Karpas-422 (cell line): ENCODE measurements at regions not wholly inside any gene's neighbourhood (a gene's known extent, or its start where the extent isn't known, plus 50 kb on each side); places are given as distances from the start of the nearest gene placed in this dataset.

ENCODE experiments used
- DNase-seq: peaks from one replicate; pipeline ENCODE4 v3.0.0-alpha.2; 2015
- H2AFZ ChIP-seq: fragments of 200-600 bp; sonication (generic); 2 replicates; pipeline ENCODE4 v1.6.1; 2014; ENCODE audit warnings: antibody characterized with exemption, low read length, mixed read lengths
- H3K27ac ChIP-seq: fragments of 200-600 bp; sonication (generic); 2 replicates; pipeline ENCODE4 v1.5.1; 2014; ENCODE audit warnings: mild to moderate bottlenecking, low read length, moderate library complexity
- H3K27me3 ChIP-seq: fragments of 200-600 bp; sonication (generic); 2 replicates; pipeline ENCODE4 v1.6.1; 2014; ENCODE audit warnings: low read length, mixed read lengths
- H3K36me3 ChIP-seq: fragments of 200-600 bp; sonication (generic); 2 replicates; pipeline ENCODE4 v1.6.1; 2014; ENCODE audit warnings: low read length, mixed read lengths; ENCODE audit not compliant: insufficient read depth
- H3K4me1 ChIP-seq: fragments of 200-600 bp; sonication (generic); 2 replicates; pipeline ENCODE4 v1.6.1; 2014; ENCODE audit warnings: mild to moderate bottlenecking, low read length, mixed read lengths
- H3K4me2 ChIP-seq: fragments of 200-600 bp; sonication (generic); 2 replicates; pipeline ENCODE4 v1.6.1; 2014; ENCODE audit warnings: low read length, low read depth, mild to moderate bottlenecking; ENCODE audit not compliant: poor library complexity, severe bottlenecking
- H3K4me3 ChIP-seq: fragments of 200-600 bp; sonication (generic); 2 replicates; pipeline ENCODE4 v1.5.1; 2014; ENCODE audit warnings: mild to moderate bottlenecking, antibody characterized with exemption, low read length, mixed read lengths
- H3K79me2 ChIP-seq: fragments of 200-600 bp; sonication (generic); 2 replicates; pipeline ENCODE4 v1.6.1; 2014; ENCODE audit warnings: mild to moderate bottlenecking, low read length, mixed read lengths
- H3K9ac ChIP-seq: fragments of 200-600 bp; sonication (generic); 2 replicates; pipeline ENCODE4 v1.6.0; 2014; ENCODE audit warnings: low read length
- H3K9me2 ChIP-seq: fragments of 200-600 bp; sonication (generic), shearing (Covaris generic); replicated peaks from 2 replicates; pipeline ENCODE4 v1.6.0; 2014; ENCODE audit warnings: mild to moderate bottlenecking, low read length, moderate library complexity; ENCODE audit not compliant: insufficient read depth
- H3K9me3 ChIP-seq: fragments of 300-700, 200-600 bp; sonication (generic); 2 replicates; pipeline ENCODE4 v1.6.1; 2014; ENCODE audit warnings: low read length, mixed read lengths
- H4K20me1 ChIP-seq: fragments of 200-600 bp; sonication (generic); 2 replicates; pipeline ENCODE4 v1.6.1; 2014; ENCODE audit warnings: mild to moderate bottlenecking, antibody characterized with exemption, low read length, low read depth; ENCODE audit not compliant: insufficient read depth

DNA sequence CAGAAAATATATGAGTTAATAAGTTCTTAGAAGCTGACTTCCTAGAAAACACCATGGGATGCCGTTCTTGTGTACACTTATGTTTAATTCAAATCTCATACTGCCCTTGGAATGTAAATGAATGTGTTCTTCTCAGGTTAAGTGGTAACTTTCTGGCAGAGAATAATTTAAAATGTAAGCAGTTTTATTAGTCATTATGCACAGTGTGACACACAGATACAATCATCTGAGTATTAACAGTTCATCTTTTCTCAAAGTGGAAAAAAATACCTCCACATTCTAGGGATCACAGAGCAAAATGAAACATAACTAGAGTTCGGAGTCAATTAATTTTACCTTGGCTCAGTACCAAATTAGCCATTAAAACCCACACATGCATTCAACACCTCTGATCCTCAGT is 508.1 kb downstream of the CDH9 start:
- no peak for DNase-seq
- Histone ChIP-seq H3K4me1 (peaks cover 4% of the 10 kb centered on the region), H3K36me3 (no peaks in the 10 kb centered on the region), H3K9ac (no peak overlapping the region), H3K4me3 (no peak overlapping the region), H4K20me1 (no peaks in the 10 kb centered on the region), H2AFZ (no peak overlapping the region), H3K27ac (no peak overlapping the region), H3K4me2 (no peak overlapping the region), H3K9me3 (peaks cover 6% of the 10 kb centered on the region; the same call in 1 of the 2 replicates), H3K9me2 (no peaks in the 10 kb centered on the region), H3K79me2 (no peaks in the 10 kb centered on the region), H3K27me3 (no peaks in the 10 kb centered on the region)

DNA sequence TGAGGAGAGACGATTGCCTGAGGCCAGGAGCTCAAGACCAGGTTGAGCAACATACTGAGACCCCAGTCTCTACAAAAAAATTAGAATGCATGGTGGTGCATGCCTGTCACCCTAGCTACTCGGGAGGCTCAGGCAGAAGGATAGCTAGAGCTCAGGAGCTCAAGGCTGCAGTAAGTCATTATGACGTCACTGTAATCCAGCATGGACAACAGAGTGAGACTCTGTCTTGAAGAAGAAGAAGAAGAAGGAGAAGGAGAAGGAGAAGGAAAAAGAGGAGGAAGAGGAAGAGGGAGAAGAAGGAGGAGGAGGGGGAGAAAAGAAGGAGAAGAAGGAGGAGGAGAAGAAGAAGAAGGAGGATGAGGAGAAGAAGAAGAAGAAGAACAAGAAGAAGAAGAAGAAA is 519.1 kb downstream of the CDH9 start:
- Histone ChIP-seq H3K36me3 (no peaks in the 10 kb centered on the region), H3K79me2 (no peaks in the 10 kb centered on the region), H3K4me3 (no peak overlapping the region), H2AFZ (no peak overlapping the region), H3K9ac (no peak overlapping the region), H3K27me3 (no peaks in the 10 kb centered on the region), H4K20me1 (no peaks in the 10 kb centered on the region), H3K9me2 (no peaks in the 10 kb centered on the region), H3K9me3 (peaks cover 17% of the 10 kb centered on the region), H3K27ac (no peak overlapping the region), H3K4me2 (no peak overlapping the region), H3K4me1 (0 out of 2 replicates have a peak, but pooled peaks cover 3% of the 10 kb centered on the region)
- DNase-seq, result no peak

DNA sequence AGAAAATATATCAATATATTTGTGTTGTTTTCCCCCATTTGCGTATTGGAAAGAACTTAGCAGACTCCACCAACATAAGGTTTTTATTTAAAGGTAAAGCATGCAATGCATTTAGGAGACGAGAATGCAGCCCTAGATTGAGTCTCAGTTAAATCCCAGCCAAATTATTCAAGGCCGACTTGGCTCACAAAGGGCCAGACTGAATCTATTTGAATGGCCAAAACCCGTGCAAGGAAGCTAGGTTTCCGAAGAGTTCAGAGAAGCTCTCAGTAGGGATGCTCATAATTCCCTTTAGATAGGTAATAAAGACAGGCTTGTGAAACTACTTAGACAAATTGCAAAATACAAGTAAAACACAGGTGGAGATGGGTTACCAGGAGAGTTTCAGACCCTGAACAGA is 520.3 kb downstream of the CDH9 start:
- H3K9me2 ChIP-seq, result no peaks in the 10 kb centered on the region
- H3K36me3 ChIP-seq, result no peaks in the 10 kb centered on the region
- no peaks in the 10 kb centered on the region for H3K79me2 ChIP-seq
- no peak for DNase-seq
- no peaks in the 10 kb centered on the region for H3K27me3 ChIP-seq
- peaks cover 10% of the 10 kb centered on the region for H3K9me3 ChIP-seq
- no peak overlapping the region for H3K9ac ChIP-seq
- no peak overlapping the region for H3K4me2 ChIP-seq
- no peak overlapping the region for H3K4me3 ChIP-seq
- 0 out of 2 replicates have a peak, but pooled peaks cover 3% of the 10 kb centered on the region for H3K4me1 ChIP-seq
- H3K27ac ChIP-seq, result no peak overlapping the region
- no peak overlapping the region for H2AFZ ChIP-seq
- H4K20me1 ChIP-seq, result no peaks in the 10 kb centered on the region

DNA sequence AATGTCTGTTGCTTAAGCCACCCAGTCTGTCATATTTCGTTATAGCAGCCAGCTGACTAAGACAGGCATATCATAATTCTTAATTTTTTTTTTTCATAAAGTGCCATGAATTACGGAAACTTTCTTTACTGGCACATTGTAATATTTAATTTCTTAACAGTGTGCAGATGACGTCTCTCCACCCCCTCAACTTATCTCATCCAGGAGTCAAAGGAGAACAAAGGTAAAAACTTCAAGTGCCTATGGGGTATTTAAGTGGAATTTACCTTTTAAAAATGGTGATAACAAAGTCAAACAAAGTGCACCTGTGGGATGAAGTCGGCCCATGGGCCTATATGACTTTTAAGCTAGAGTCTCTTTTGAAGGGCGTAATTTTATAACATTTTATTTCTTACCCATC is 539.4 kb downstream of the CDH9 start:
- no peaks in the 10 kb centered on the region for H3K27me3 ChIP-seq
- H3K9ac ChIP-seq, result no peak overlapping the region
- H3K79me2 ChIP-seq, result no peaks in the 10 kb centered on the region
- H3K9me2 ChIP-seq, result no peaks in the 10 kb centered on the region
- H4K20me1 ChIP-seq, result no peaks in the 10 kb centered on the region
- no peak overlapping the region for H3K27ac ChIP-seq
- H2AFZ ChIP-seq, result no peak overlapping the region
- H3K4me2 ChIP-seq, result no peak overlapping the region
- no peak overlapping the region for H3K4me3 ChIP-seq
- no peak for DNase-seq
- H3K36me3 ChIP-seq, result no peaks in the 10 kb centered on the region
- H3K4me1 ChIP-seq, result no peaks in the 10 kb centered on the region
- H3K9me3 ChIP-seq, result peaks cover 18% of the 10 kb centered on the region

DNA sequence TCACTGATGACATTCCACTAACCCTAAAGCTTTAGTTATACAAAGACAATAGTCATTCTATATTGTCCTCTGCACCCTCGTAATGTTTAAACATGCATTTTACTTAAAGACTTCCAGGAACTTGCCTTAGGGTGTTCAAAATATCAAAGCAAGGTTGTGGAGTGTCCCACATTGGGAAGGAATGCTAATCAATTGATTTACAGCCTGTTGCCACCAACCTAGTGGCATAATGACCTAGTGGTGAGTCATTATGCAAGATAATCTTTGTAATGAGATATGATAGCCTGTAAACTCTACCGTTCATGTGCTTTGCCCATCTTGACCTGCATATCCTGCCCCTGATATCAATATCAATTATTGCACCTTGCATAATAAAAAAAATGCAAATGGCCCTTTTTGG is 542.9 kb downstream of the CDH9 start:
- Histone ChIP-seq H3K27me3 (no peaks in the 10 kb centered on the region), H3K4me3 (no peak overlapping the region), H3K79me2 (no peaks in the 10 kb centered on the region), H3K27ac (no peak overlapping the region), H3K4me1 (no peaks in the 10 kb centered on the region), H3K9me2 (no peaks in the 10 kb centered on the region), H3K36me3 (no peaks in the 10 kb centered on the region), H3K9me3 (peaks cover 34% of the 10 kb centered on the region), H3K9ac (no peak overlapping the region), H4K20me1 (no peaks in the 10 kb centered on the region), H3K4me2 (no peak overlapping the region), H2AFZ (no peak overlapping the region)
- no peak for DNase-seq

DNA sequence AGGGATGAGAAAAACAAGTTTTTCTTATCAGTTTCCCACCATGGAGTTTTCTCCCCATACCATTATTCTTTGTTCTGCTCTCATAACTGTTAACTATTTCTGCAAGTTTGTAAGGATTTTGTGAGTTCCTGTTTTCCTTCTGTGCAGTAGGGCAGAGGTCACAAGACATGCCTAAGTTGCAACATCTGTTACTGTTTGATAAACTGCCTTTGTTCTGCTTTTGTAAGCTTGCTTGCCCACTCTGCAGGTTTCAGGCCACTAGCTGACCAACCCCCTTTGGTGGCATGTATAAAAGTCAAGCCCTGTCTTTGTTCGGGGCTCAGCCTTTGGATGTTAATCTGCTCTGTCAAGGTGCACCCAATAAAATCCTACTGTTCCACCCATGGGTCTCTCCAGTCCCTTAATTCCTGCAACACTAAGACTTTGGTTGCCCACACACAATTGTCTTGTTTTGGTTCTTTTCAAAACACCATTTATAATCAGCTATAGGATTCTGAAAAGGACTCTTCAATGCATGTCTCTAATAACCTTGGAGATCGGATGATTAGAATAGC is 545.4 kb downstream of the CDH9 start:
- no peak for DNase-seq
- no peak overlapping the region for H3K4me2 ChIP-seq
- H3K9me2 ChIP-seq, result no peaks in the 10 kb centered on the region
- no peaks in the 10 kb centered on the region for H3K27me3 ChIP-seq
- no peak overlapping the region for H3K27ac ChIP-seq
- H3K4me3 ChIP-seq, result no peak overlapping the region
- no peaks in the 10 kb centered on the region for H3K79me2 ChIP-seq
- H4K20me1 ChIP-seq, result no peaks in the 10 kb centered on the region
- H3K9me3 ChIP-seq, result peaks cover 34% of the 10 kb centered on the region
- no peaks in the 10 kb centered on the region for H3K4me1 ChIP-seq
- no peak overlapping the region for H2AFZ ChIP-seq
- no peak overlapping the region for H3K9ac ChIP-seq
- no peaks in the 10 kb centered on the region for H3K36me3 ChIP-seq

DNA sequence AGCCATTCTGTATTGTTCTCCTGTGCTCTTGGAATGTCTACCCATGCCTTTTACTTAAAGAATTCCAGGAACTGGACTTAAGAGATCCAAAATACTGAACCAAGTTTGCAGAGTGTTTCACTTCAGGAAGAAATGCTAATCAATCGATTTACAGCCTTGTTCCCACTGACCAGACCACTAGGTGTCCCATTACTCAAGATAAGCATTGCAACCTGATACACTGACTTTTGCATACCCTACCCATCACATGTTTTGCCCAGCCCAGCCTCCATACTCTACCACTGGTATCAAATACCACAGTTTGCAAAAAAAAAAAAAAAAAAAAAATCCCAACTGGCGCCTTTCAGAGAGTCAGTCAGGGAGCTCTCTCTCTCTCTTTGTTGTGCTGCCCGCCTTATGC is 550.8 kb downstream of the CDH9 start:
- no peak overlapping the region for H3K4me3 ChIP-seq
- no peak for DNase-seq
- no peaks in the 10 kb centered on the region for H3K9me2 ChIP-seq
- H3K9me3 ChIP-seq, result peaks cover 7% of the 10 kb centered on the region
- no peaks in the 10 kb centered on the region for H4K20me1 ChIP-seq
- H3K4me1 ChIP-seq, result peaks cover 1% of the 10 kb centered on the region; the same call in 1 of the 2 replicates
- no peak overlapping the region for H3K4me2 ChIP-seq
- H2AFZ ChIP-seq, result 0 out of 2 replicates have a peak overlapping the region, but pooled peaks have one; percentile 20
- H3K9ac ChIP-seq, result no peak overlapping the region
- H3K27me3 ChIP-seq, result no peaks in the 10 kb centered on the region
- H3K27ac ChIP-seq, result no peak overlapping the region
- no peaks in the 10 kb centered on the region for H3K79me2 ChIP-seq
- no peaks in the 10 kb centered on the region for H3K36me3 ChIP-seq

DNA sequence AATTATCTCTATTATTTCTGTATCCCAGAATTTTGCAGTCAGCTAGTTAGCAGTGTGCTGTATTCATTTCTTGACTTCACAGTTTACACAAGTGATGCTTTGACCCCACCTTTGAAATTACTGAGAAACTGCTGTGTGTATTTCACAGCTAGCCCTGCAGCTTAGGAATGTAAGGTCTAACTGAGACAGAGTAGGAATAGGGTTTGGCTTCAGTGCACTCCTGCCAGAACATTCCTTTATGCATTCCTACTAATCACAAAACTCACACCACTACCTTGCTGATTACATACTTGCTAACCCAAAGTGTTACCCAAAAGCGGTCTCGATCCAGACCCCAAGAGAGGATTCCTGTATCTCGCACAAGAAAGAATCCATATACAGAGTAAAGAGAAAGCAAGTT is 551.8 kb downstream of the CDH9 start:
- Histone ChIP-seq H3K36me3 (no peaks in the 10 kb centered on the region), H3K9me3 (peaks cover 2% of the 10 kb centered on the region), H3K27me3 (no peaks in the 10 kb centered on the region), H3K27ac (no peak overlapping the region), H3K4me2 (no peak overlapping the region), H3K4me3 (no peak overlapping the region), H4K20me1 (no peaks in the 10 kb centered on the region), H3K9ac (no peak overlapping the region), H2AFZ (peak overlapping the region; percentile 42; the same call in 1 of the 2 replicates), H3K4me1 (peaks cover 5% of the 10 kb centered on the region; the same call in 1 of the 2 replicates), H3K79me2 (no peaks in the 10 kb centered on the region), H3K9me2 (no peaks in the 10 kb centered on the region)
- DNase-seq, result no peak
